Fibroblast of pulmonary artery (primary cell): ENCODE measurements at regions not wholly inside any gene's neighbourhood (a gene's known extent, or its start where the extent isn't known, plus 50 kb on each side); places are given as distances from the start of the nearest gene placed in this dataset.

Source experiments
- DNase-seq: peaks from one replicate; pipeline ENCODE4 v3.0.0-alpha.2; 2010; ENCODE audit warnings: low read depth
- H3K4me3 ChIP-seq: replicated peaks from 2 replicates; pipeline ENCODE4 v1.5.1; 2011; ENCODE audit warnings: low read depth, mild to moderate bottlenecking, control low read depth, low read length, moderate library complexity
- TF ChIP-seq, protein P1 (sequence below): IDR thresholded peaks from 2 replicates; pipeline ENCODE4 v1.5.1; 2011; ENCODE audit warnings: mild to moderate bottlenecking, control low read depth, low read length, inconsistent platforms; ENCODE audit errors: missing control alignments

- TF ChIP-seq, protein P1, sequence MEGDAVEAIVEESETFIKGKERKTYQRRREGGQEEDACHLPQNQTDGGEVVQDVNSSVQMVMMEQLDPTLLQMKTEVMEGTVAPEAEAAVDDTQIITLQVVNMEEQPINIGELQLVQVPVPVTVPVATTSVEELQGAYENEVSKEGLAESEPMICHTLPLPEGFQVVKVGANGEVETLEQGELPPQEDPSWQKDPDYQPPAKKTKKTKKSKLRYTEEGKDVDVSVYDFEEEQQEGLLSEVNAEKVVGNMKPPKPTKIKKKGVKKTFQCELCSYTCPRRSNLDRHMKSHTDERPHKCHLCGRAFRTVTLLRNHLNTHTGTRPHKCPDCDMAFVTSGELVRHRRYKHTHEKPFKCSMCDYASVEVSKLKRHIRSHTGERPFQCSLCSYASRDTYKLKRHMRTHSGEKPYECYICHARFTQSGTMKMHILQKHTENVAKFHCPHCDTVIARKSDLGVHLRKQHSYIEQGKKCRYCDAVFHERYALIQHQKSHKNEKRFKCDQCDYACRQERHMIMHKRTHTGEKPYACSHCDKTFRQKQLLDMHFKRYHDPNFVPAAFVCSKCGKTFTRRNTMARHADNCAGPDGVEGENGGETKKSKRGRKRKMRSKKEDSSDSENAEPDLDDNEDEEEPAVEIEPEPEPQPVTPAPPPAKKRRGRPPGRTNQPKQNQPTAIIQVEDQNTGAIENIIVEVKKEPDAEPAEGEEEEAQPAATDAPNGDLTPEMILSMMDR = no peak
- H3K4me3 ChIP-seq = no peak overlapping the region
- no peak for DNase-seq
Observed at GRCh38 chr10:25094590-25094989, 78.2 kb downstream of the THNSL1 start.

DNA sequence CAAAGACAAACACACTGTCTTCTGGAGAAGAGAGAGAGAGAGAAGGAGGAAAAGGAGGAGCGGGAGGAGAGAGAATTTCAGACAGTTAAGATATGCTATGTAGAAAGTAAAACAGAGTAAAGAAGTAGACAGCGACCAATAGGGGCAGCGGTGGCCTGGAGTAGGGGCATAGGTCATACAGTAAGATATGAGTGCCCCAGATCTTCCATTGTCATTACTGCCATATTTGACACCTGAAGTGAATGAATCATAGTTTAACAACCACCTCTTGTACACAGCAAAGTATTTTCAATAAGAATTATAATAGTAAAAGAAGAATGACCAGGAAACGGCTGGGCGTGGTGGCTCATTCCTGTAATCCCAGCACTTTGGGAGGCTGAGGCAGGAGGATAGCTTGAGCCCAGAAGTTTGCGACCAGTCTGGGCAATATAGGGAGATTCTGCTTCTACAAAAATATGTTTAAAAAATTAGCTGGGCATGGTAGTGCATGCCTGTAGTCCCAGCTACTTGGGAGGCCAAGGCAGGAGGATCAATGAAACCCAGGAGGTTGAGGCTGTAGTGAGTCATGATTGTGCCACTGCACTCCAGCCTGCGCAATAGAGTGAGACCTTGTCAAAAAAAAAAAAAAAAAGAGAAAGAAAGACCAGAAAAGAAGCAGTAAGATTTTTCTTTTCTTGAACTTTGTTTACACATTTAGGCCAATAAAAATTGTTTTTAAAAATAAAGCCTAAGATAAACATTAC is 77.0 kb upstream of the GPR158 start:
- no peak for DNase-seq
- TF ChIP-seq, protein P1 = no peak
- H3K4me3 ChIP-seq = no peak overlapping the region

DNA sequence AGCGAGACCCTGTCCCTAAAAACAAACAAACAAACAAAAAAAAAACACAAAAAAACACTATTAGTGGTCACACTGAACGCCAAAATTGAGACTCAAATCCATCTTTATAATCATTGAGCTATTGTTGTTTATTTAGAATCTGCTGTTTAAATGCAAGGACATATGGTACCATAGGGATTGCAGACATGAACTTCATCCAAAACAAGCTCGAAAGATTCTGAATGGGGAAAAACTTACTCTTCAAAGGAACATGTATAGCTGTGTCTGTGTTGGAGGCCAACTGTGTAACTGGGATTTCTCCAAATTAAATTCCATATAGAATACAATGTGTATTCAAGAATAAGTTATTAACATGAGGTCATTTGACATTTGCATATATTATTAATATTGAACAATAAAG is 74.7 kb upstream of the GPR158 start:
- TF ChIP-seq, protein P1 = no peak
- H3K4me3 ChIP-seq = no peak overlapping the region
- DNase-seq = no peak

GRCh38 chr10:25101461-25102146 is 73.2 kb upstream of the GPR158 start:
- no peak overlapping the region for H3K4me3 ChIP-seq
- TF ChIP-seq, protein P1 = no peak
- peak; percentile 4 for DNase-seq

DNA sequence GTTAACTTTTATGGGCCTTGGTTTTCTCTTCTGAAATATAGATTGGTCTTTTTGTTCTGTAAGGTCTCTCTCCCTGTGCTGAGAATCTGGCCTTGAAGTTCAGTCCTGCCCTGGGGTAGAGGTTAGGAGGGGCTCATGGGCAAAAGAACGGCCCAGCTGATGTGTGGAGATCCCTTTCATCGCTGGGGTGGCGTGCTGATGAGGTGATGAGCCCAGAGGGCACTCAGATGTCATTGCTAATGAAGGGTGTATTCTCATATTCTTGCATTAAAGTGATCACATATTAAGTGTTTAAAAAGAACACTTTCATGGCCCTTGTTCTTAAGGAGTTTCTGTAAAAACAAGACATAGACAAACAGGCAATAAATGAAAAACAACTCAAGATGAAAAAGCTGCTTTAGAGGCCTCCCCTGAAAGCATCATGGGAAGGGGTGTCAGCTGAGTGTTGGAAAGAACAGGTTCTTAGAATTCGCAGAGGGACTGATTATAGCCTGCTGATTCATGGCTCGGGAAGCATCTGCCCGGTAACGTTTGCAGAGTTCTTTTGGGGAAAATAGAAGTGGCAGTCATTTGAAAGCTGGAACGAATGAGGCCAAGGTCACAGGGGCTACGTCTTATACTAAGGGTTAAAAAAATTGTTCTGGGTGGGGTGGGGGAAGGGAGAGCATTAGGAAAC is 72.5 kb upstream of the GPR158 start:
- TF ChIP-seq, protein P1 = no peak
- no peak for DNase-seq
- H3K4me3 ChIP-seq = no peak overlapping the region

DNA sequence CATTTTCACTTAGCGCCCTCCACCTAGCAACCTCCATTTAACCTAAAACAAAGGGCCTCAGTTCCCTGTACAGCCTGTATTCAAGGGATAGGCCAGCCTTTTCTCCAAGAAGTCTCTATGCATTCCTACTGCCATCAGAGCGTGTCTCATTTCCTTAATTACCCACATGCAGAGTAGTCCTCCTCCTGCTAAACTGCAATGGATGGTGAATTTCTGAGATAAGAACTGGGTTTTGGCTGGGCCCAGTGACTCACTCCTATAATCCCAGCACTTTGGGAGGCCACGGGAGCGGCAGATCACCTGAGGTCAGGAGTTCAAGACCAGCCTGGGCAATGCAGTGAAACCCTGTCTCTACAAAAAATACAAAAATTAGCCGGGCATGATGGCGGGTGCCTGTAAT is 71.1 kb upstream of the GPR158 start:
- H3K4me3 ChIP-seq = no peak overlapping the region
- DNase-seq = no peak
- TF ChIP-seq, protein P1 = no peak
